HCT116 (cell line): ENCODE measurements at regions not wholly inside any gene's neighbourhood (a gene's known extent, or its start where the extent isn't known, plus 50 kb on each side); places are given as distances from the start of the nearest gene placed in this dataset.

Experiments
- ATAC-seq: fragments of 200-7000 bp; cut with Tn5 transposase; 2 replicates; pipeline ENCODE4 v1.9.1; 2020; ENCODE audit warnings: mild to moderate bottlenecking, moderate library complexity
- BruUV-seq: library from RNA; stranded (reverse); fragments of 400-500 nt; replicated peaks from 2 replicates; lab custom pipeline; 2021; lab: Mats Ljungman, UMichigan
- CTCF ChIA-PET: fragments of 300-600 bp; sonication (Branson Sonifier 250); formaldehyde crosslinking; loops from one replicate; lab custom pipeline; 2021; ENCODE audit warnings: antibody characterized with exemption; lab: Charles Lee
- POLR2A ChIA-PET: fragments of 300-600, 350-600 bp; sonication (Branson Sonifier 250); formaldehyde crosslinking; loops from one replicate; lab custom pipeline; 2021; ENCODE audit warnings: antibody characterized with exemption; lab: Charles Lee
- RAD21 ChIA-PET, 2 experiments: fragments of 300-600 bp; sonication (Branson Sonifier 250); formaldehyde crosslinking; loops; one replicate each; lab custom pipeline; 2023; ENCODE audit warnings: low total read pairs in 2 of 2; ENCODE audit not compliant: uncharacterized antibody in 2 of 2, unreplicated experiment in 2 of 2, low non-redundant PET in 1 of 2; lab: Charles Lee
- DNase-seq: peaks from one replicate; pipeline ENCODE4 v3.0.0-alpha.2; 2010; ENCODE audit warnings: low read depth, low spot score
- H2AFZ ChIP-seq: fragments of 200-600 bp; shearing (Covaris generic), sonication (generic); 2 replicates; pipeline ENCODE4 v1.6.1; 2017; ENCODE audit warnings: low read depth, mixed run types, mixed read lengths, antibody characterized with exemption, low read length; ENCODE audit not compliant: poor library complexity, severe bottlenecking
- H3K27ac ChIP-seq: 2 replicates; pipeline ENCODE4 v1.5.1; 2012; ENCODE audit warnings: low read depth, low read length
- H3K27me3 ChIP-seq: fragments of 200-600 bp; sonication (generic); 2 replicates; pipeline ENCODE4 v1.6.1; 2016; ENCODE audit warnings: mixed run types, low read length, mixed read lengths; ENCODE audit not compliant: insufficient read depth
- H3K36me3 ChIP-seq, 2 experiments: fragments of 200-500 bp in 1 of 2; fragments of 200-600 bp in 1 of 2; sonication (Bioruptor generic) in 1 of 2; sonication (generic) in 1 of 2; 2 replicates each; pipeline versions ENCODE4 v1.5.1 to v1.6.1; 2014 to 2016; ENCODE audit warnings: low read length in 2 of 2, inconsistent platforms in 1 of 2, mixed read lengths in 1 of 2, mixed run types in 1 of 2; ENCODE audit not compliant: insufficient read depth in 2 of 2, control insufficient read depth in 1 of 2
- H3K4me1 ChIP-seq, 2 experiments: fragments of 200-600 bp in 1 of 2; sonication (generic) in 1 of 2; 2 replicates each; pipeline versions ENCODE4 v1.5.1 to v1.6.1; 2012 to 2017; ENCODE audit warnings: low read length in 2 of 2, inconsistent platforms in 1 of 2, mild to moderate bottlenecking in 1 of 2, mixed read lengths in 1 of 2, mixed run types in 1 of 2, moderate library complexity in 1 of 2; ENCODE audit not compliant: insufficient read depth in 2 of 2, control insufficient read depth in 1 of 2
- H3K4me2 ChIP-seq: fragments of 200-600 bp; sonication (generic); 2 replicates; pipeline ENCODE4 v1.6.1; 2017; ENCODE audit warnings: mixed run types, low read length, mixed read lengths
- H3K4me3 ChIP-seq, 2 experiments: fragments of 200-600 bp in 1 of 2; sonication (generic) in 1 of 2; replicated peaks in 1 of 2; 2 replicates each; pipeline ENCODE4 v1.5.1; 2011 to 2016; ENCODE audit warnings: low read length in 2 of 2, control low read depth in 1 of 2, low read depth in 1 of 2, mild to moderate bottlenecking in 1 of 2, mixed read lengths in 1 of 2, mixed run types in 1 of 2
- H3K79me2 ChIP-seq: fragments of 200-600 bp; sonication (generic); 2 replicates; pipeline ENCODE4 v1.6.1; 2017; ENCODE audit warnings: mild to moderate bottlenecking, mixed run types, low read length, moderate library complexity, mixed read lengths; ENCODE audit not compliant: insufficient read depth
- H3K9ac ChIP-seq: fragments of 200-600 bp; sonication (generic); 2 replicates; pipeline ENCODE4 v1.6.1; 2016; ENCODE audit warnings: low read length, mixed read lengths
- H3K9me2 ChIP-seq: fragments of 200-600 bp; sonication (generic), shearing (Covaris generic); 2 replicates; pipeline ENCODE4 v1.6.1; 2017; ENCODE audit warnings: mixed run types, mild to moderate bottlenecking, moderate library complexity; ENCODE audit not compliant: insufficient read depth
- H3K9me3 ChIP-seq, 2 experiments: fragments of 200-500 bp in 1 of 2; fragments of 200-600 bp in 1 of 2; sonication (Bioruptor generic) in 1 of 2; sonication (generic) in 1 of 2; 2 replicates each; pipeline ENCODE4 v1.6.1; 2014 to 2017; ENCODE audit warnings: low read length in 2 of 2, mixed read lengths in 2 of 2, inconsistent platforms in 1 of 2, low read depth in 1 of 2, mild to moderate bottlenecking in 1 of 2, mixed run types in 1 of 2, moderate library complexity in 1 of 2; ENCODE audit not compliant: control insufficient read depth in 1 of 2, insufficient read depth in 1 of 2
- H4K20me1 ChIP-seq: fragments of 200-600 bp; sonication (generic), shearing (Covaris generic); 2 replicates; pipeline ENCODE4 v1.6.1; 2017; ENCODE audit warnings: mixed run types, mild to moderate bottlenecking, moderate library complexity; ENCODE audit not compliant: insufficient read depth
- ATF3 ChIP-seq: IDR thresholded peaks from 2 replicates; pipeline ENCODE4 v1.6.1; 2012
- CBX3 ChIP-seq: IDR thresholded peaks from 2 replicates; pipeline ENCODE4 v1.6.1; 2012; ENCODE audit warnings: low read depth
- CEBPB ChIP-seq: IDR thresholded peaks from 2 replicates; pipeline ENCODE4 v1.6.1; 2012; ENCODE audit warnings: low read depth
- CTCF ChIP-seq, 3 experiments: fragments of 200-600 bp in 1 of 3; sonication (generic) in 1 of 3; IDR thresholded peaks in 2 of 3; conservative IDR thresholded peaks in 1 of 3; 2 replicates each; pipeline ENCODE4 v1.5.1; 2012 to 2017; ENCODE audit warnings: low read depth in 2 of 3, low read length in 2 of 3, antibody characterized with exemption in 1 of 3, borderline replicate concordance in 1 of 3, control low read depth in 1 of 3, mild to moderate bottlenecking in 1 of 3, mixed read lengths in 1 of 3, mixed run types in 1 of 3, moderate library complexity in 1 of 3; ENCODE audit not compliant: insufficient read depth in 1 of 3
- EGR1 ChIP-seq: IDR thresholded peaks from 2 replicates; pipeline ENCODE4 v1.6.1; 2012; ENCODE audit warnings: low read depth
- ELF1 ChIP-seq: IDR thresholded peaks from 2 replicates; pipeline ENCODE4 v1.6.1; 2012; ENCODE audit warnings: low read depth, borderline replicate concordance
- EZH2phosphoT487 ChIP-seq: fragments of 200-600 bp; IDR thresholded peaks from 2 replicates; pipeline ENCODE4 v1.6.1; 2018; ENCODE audit warnings: antibody characterized with exemption, borderline replicate concordance
- FOSL1 ChIP-seq: IDR thresholded peaks from 2 replicates; pipeline ENCODE4 v1.6.1; 2012; ENCODE audit warnings: low read depth
- JUND ChIP-seq: IDR thresholded peaks from 2 replicates; pipeline ENCODE4 v1.6.1; 2012
- MAX ChIP-seq: IDR thresholded peaks from 2 replicates; pipeline ENCODE4 v1.6.1; 2012
- POLR2AphosphoS5 ChIP-seq: IDR thresholded peaks from 2 replicates; pipeline ENCODE4 v1.6.1; 2011; ENCODE audit warnings: mild to moderate bottlenecking, low read depth, low read length, moderate library complexity
- SIN3A ChIP-seq: IDR thresholded peaks from 2 replicates; pipeline ENCODE4 v1.6.1; 2012; ENCODE audit warnings: low read depth
- SP1 ChIP-seq: IDR thresholded peaks from 2 replicates; pipeline ENCODE4 v1.6.1; 2012; ENCODE audit warnings: low read depth
- SRF ChIP-seq: IDR thresholded peaks from 2 replicates; pipeline ENCODE4 v1.6.1; 2012; ENCODE audit warnings: low read depth
- YY1 ChIP-seq: IDR thresholded peaks from 2 replicates; pipeline ENCODE4 v1.6.1; 2011; ENCODE audit warnings: low read length, low read depth, moderate library complexity, mild to moderate bottlenecking; ENCODE audit not compliant: insufficient replicate concordance; ENCODE audit errors: extremely low read depth
- ZBTB33 ChIP-seq: IDR thresholded peaks from 2 replicates; pipeline ENCODE4 v1.6.1; 2011; ENCODE audit warnings: mild to moderate bottlenecking, low read length, moderate library complexity; ENCODE audit not compliant: insufficient replicate concordance; ENCODE audit errors: extremely low read depth
- ZFX ChIP-seq: fragments of 450-650 bp; IDR thresholded peaks from 2 replicates; pipeline ENCODE4 v1.6.1; 2017
- intact Hi-C: fragments of 100-400 bp; cut with micrococcal nuclease; formaldehyde crosslinking; loops from 2 replicates; pipeline ENCODE4 v1.10.0; 2022

- TF ChIP-seq MAX (no peak), EGR1 (no peak), ELF1 (no peak), SIN3A (no peak), SRF (no peak), ZFX (no peak), ZBTB33 (no peak), YY1 (no peak), CBX3 (no peak), FOSL1 (no peak), JUND (no peak)
Observed at GRCh38 chr9:130765137-130766020, 69.7 kb upstream of the ABL1 start (continued).

GRCh38 chr9:130766021-130766926 is 68.8 kb upstream of the ABL1 start:
- H3K36me3 ChIP-seq: no peaks in the 10 kb centered on the region
- POLR2A ChIA-PET: no interaction called here
- no peaks in the 10 kb centered on the region for H3K27me3 ChIP-seq
- no peak for ATAC-seq
- no peak for DNase-seq
- no peak overlapping the region for H3K9ac ChIP-seq
- H4K20me1 ChIP-seq: no peaks in the 10 kb centered on the region
- H3K79me2 ChIP-seq: peaks cover 31% of the 10 kb centered on the region
- no peak overlapping the region for H2AFZ ChIP-seq
- no TSS peak for BruUV-seq
- RAD21 ChIA-PET: no interaction called here
- H3K4me3 ChIP-seq: no peak overlapping the region
- no peaks in the 10 kb centered on the region for H3K9me2 ChIP-seq
- H3K27ac ChIP-seq: no peak overlapping the region
- TF ChIP-seq EZH2phosphoT487 (no peak), ATF3 (no peak), CEBPB (no peak), CTCF (IDR thresholded peaks at IDR 0.05 in 2 of 3, conservative IDR thresholded peaks at IDR 0.05 in 1 of 3; ENCODE audit: borderline replicate concordance in 1 of 3, insufficient read depth in 1 of 3, low read depth in 2 of 3, low read length in 2 of 3) (no peak), SP1 (no peak), POLR2AphosphoS5 (no peak)
- CTCF ChIA-PET: no interaction called here
- H3K4me2 ChIP-seq: no peak overlapping the region
- no peaks in the 10 kb centered on the region for H3K4me1 ChIP-seq
- intact Hi-C loops: no loop called here
- no peaks in the 10 kb centered on the region for H3K9me3 ChIP-seq
